HK-2 (cell line): ENCODE measurements at regions not wholly inside any gene's neighbourhood (a gene's known extent, or its start where the extent isn't known, plus 50 kb on each side); places are given as distances from the start of the nearest gene placed in this dataset.
A peak's percentile ranks its signal among the peaks of the same experiment; 100 is the strongest.
"Not testable (repeated sequence)": the region's sequence is repeated elsewhere in the genome, so short reads cannot be mapped to it uniquely, and the experiment has no call there.

Experiments
- DNase-seq: peaks from one replicate; pipeline ENCODE4 v3.0.0-alpha.2; 2018; ENCODE audit not compliant: unreplicated experiment

GRCh38 chr6:134676307-134677281, 273.3 kb downstream of the ALDH8A1 start:
- DNase-seq: peak; percentile 70

- DNase-seq: no peak
Measured at GRCh38 chr6:134675110-134676054, 274.5 kb downstream of the ALDH8A1 start.

- no peak for DNase-seq
Measured at GRCh38 chr6:134674562-134674961, 275.3 kb downstream of the ALDH8A1 start.

- no peak for DNase-seq
Measured at GRCh38 chr6:134669485-134669884, 280.4 kb downstream of the ALDH8A1 start.

- DNase-seq: no peak
Measured at GRCh38 chr6:134667111-134667510, 282.8 kb downstream of the ALDH8A1 start.

- no peak for DNase-seq
Measured at GRCh38 chr6:134666125-134666524, 283.8 kb downstream of the ALDH8A1 start.

GRCh38 chr6:134665029-134665723, 284.7 kb downstream of the ALDH8A1 start:
- no peak for DNase-seq

- DNase-seq: no peak
Measured at GRCh38 chr6:134663800-134664535, 285.9 kb downstream of the ALDH8A1 start.

- no peak for DNase-seq
Measured at GRCh38 chr6:134663356-134663755, 286.5 kb downstream of the ALDH8A1 start.

GRCh38 chr6:134662077-134662700, 287.7 kb downstream of the ALDH8A1 start:
- no peak for DNase-seq

- not testable (repeated sequence) for DNase-seq
Measured at GRCh38 chr6:134659885-134660284, 290.0 kb downstream of the ALDH8A1 start.

- DNase-seq: no peak
Measured at GRCh38 chr6:134658596-134658995, 291.3 kb downstream of the ALDH8A1 start.

- DNase-seq: no peak
Measured at GRCh38 chr6:134657751-134658527, 292.0 kb downstream of the ALDH8A1 start.

GRCh38 chr6:134657343-134657742, 292.6 kb downstream of the ALDH8A1 start:
- no peak for DNase-seq

GRCh38 chr6:134654751-134655150, 295.1 kb downstream of the ALDH8A1 start:
- no peak for DNase-seq

GRCh38 chr6:134651519-134651918, 298.4 kb downstream of the ALDH8A1 start:
- DNase-seq: no peak

- DNase-seq: no peak
Measured at GRCh38 chr6:134647861-134648260, 302.0 kb downstream of the ALDH8A1 start.

- no peak for DNase-seq
Measured at GRCh38 chr6:134642819-134643218, 307.1 kb downstream of the ALDH8A1 start.

GRCh38 chr6:134642279-134642678, 307.6 kb downstream of the ALDH8A1 start:
- peak; percentile 17 for DNase-seq

GRCh38 chr6:134640975-134641429, 308.9 kb downstream of the ALDH8A1 start:
- DNase-seq: peak; percentile 79
